GM21515 (cell line): ENCODE measurements at regions not wholly inside any gene's neighbourhood (a gene's known extent, or its start where the extent isn't known, plus 50 kb on each side); places are given as distances from the start of the nearest gene placed in this dataset.
"Not testable (repeated sequence)": the region's sequence is repeated elsewhere in the genome, so short reads cannot be mapped to it uniquely, and the experiment has no call there.

Experiments used
- ATAC-seq: cut with Tn5 transposase; IDR thresholded peaks from one replicate; pipeline ENCODE4 v1.9.1; 2021; ENCODE audit not compliant: unreplicated experiment

GRCh38 chr1:234782791-234783190 lies 172.8 kb upstream of the IRF2BP2 start:
- ATAC-seq, result no peak

DNA sequence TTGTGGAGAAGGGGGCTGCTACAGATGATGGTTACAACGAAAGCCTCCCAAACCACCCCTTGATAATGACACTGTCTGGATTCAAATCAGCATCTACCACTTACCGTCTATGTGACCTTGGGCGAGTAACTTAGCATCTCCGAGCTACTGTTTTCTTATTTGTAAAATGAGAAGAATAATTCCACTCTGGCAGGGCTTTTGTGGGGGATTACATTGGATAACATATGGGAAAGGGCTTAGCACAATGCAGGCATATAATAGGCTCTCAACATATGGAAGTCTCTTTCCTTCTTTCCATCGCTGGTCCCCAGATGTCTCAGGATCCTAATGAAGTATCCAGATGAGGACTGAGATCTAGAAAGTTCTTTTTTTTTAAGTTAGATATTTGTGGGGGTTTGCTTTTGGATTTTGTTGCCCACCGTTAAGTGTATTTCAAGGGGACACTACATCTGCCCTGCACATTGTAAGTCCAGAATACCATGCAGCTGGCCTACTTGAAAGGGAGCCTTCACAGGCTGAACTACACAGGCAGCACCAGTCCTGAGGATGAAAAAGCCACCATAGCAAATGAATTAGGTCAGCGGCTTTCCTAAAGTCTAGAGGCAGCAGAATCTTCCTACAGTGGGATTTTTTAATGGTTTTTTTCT lies 172.2 kb upstream of the IRF2BP2 start:
- ATAC-seq, result no peak

- no peak for ATAC-seq
Observed at GRCh38 chr1:234781241-234782065, 171.5 kb upstream of the IRF2BP2 start.

DNA sequence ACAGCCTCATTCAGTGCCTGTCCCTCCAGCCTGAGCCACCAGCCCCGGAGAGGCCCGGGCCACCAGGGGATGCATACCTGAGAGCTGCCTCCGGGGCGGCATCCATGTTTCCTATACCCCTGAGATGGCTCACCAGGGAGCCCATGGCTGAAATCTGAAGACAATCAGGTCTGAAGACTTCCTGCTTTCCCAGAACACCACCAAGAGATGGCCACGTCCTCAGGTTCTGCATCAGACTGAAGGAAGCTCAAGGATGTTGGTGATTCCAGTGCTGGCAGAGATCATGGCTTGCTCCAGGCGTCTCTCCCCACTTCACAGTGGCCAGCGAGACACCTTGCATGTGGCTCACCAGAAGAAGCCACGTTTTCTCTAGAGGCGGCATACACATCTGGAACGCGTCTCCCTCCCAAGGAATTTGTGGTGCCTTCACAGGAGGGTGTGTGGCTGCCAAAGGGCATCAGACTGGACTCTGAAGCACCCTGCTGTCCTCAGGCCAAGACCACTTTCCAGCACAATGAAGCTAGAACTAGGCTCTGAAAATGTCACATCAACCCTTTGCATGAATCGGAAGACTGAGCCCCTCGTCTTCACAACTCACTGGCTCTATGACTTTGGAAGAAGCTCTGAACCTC lies 170.7 kb upstream of the IRF2BP2 start:
- no peak for ATAC-seq

DNA sequence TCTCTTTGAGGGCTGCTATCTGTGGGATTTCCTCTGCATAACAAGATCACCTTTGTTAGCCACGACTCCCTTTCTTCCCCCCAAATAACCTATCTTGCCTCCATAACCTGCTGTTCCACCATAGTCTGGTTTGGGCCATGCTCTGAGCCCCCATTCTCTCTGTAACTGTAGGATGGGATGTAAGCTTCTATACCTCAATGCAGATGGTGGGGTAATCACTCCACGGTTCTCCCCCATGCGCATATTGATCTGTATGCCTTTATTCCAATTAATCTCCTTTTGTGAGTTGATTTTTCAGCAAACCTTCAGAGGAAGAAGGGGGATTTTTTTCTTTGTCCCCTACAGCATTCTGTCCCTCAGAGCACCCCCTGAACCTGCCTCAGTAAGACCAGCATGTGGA lies 170.1 kb upstream of the IRF2BP2 start:
- ATAC-seq, result no peak

- ATAC-seq, result not testable (repeated sequence)
Observed at GRCh38 chr1:234779600-234779999, 169.6 kb upstream of the IRF2BP2 start.

DNA sequence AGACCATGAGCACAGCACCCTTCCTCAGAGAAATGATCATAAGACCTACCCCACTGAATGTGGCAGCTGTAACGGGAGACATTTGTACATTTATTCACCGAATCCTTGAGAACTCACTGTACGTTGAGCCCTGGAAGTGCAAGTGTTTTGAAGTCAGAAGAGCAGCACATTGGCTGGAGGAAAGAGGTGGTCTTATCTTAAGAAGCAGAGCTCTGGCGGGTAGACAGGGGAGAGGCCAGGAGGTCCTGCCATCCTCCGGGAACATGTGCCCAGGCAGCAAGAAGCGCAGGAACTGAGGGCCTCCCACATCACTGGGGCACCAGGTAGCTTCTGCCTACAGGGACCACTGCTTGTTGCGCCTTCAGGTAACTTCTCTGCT lies 169.2 kb upstream of the IRF2BP2 start:
- ATAC-seq, result no peak

DNA sequence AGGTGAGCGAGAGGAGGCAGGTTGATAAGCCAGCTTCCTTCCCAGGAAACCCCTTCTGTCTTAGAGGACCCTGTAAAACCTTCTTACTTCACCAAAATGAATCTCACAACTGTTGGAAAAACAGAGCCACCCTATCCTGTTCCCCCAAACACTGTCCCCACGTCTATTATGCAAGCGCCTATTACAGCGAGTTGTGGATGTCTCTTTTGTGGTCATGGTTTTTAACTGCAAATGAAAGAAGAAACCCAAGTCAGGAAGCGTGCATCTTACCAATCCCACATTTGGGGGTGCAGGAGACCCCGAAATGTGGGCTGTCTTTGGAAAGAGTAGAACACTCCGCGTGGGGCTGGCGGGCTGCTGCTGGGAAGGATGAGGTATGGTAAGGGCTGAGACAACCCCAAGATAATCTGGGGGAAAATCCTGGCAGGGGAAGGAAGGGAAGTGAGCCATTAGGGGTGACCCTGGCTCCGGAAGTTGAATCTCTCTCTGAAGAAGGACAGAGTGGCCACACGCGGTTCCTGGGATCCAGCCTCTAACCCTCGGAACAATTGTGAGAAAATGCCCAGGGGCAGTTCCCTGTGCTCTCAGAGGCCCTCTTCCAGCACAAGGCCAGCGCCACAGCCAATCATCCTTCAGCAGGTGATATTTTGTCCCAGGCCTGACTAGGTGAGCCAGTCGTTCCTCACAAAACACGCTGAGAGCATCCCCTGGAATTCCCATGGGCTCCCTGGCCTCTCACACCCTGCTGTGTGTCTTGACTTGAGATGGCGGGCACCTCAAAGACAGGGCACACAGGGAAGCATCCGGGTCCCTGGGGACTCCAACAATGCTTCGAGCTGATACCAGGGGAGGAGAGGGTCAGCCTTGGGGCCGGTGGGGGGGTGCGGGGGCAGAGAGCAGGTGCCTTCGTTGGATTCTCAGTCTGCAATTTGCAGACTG lies 168.5 kb upstream of the IRF2BP2 start:
- ATAC-seq, result no peak

- ATAC-seq, result no peak
Observed at GRCh38 chr1:234777856-234778220, 167.9 kb upstream of the IRF2BP2 start.

- ATAC-seq, result no peak
Observed at GRCh38 chr1:234776876-234777855, 167.2 kb upstream of the IRF2BP2 start.

GRCh38 chr1:234776256-234776875 lies 166.4 kb upstream of the IRF2BP2 start:
- no peak for ATAC-seq

GRCh38 chr1:234775477-234776246 lies 165.7 kb upstream of the IRF2BP2 start:
- ATAC-seq, result no peak

DNA sequence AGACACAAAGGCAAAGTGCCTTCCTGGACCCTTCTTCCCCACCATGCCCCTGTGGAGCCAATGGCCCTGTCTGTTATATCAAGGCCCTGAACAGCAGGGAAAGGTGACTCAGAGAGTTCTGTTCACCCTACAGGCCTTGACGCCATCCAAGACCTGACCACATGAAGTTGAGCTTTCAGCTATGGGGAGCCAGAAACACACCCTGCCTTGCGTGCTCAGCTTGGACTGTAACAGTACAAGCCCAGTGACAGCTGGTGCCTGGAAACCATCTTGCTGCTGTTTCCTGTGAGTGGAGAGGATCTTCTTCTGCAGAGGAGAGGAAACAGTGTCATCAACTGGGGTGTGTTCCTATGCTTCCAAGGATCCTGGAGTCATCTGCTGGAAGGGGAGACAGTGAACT lies 165.0 kb upstream of the IRF2BP2 start:
- no peak for ATAC-seq

DNA sequence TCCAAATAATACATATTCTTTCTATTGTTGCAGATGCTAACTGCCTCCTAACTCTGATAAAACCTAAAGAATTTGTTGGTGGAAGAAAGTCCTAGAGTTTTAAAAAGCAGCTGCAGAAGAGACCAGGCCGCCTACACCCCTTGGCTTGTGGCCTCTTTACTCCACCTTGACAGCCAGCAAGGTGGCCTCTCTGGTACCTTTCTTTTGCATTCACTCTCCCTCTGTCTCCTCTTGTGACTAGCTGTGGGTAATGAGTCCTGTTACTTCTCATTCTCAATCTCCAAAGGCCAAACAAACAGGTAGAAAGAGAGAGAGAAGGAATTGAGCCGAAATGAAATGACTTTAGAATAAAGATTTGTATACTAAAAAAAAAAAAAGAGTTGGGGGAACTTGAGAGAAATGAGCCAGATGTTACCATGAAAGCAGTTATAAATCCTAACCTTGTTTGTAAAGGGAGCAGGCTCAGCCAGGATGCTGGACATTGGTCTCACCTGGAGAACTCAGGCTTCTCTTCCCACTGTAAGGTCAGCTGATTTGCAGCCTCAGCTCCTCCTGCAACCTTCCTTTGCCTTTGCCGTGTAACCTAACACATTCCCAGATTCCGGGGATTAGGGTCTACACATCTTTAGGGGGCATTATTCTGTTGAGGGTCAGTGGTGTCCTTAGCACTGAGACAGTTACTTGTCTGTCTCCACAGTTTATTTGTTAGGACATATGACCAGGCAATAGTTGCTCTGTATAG lies 164.1 kb upstream of the IRF2BP2 start:
- ATAC-seq, result no peak

DNA sequence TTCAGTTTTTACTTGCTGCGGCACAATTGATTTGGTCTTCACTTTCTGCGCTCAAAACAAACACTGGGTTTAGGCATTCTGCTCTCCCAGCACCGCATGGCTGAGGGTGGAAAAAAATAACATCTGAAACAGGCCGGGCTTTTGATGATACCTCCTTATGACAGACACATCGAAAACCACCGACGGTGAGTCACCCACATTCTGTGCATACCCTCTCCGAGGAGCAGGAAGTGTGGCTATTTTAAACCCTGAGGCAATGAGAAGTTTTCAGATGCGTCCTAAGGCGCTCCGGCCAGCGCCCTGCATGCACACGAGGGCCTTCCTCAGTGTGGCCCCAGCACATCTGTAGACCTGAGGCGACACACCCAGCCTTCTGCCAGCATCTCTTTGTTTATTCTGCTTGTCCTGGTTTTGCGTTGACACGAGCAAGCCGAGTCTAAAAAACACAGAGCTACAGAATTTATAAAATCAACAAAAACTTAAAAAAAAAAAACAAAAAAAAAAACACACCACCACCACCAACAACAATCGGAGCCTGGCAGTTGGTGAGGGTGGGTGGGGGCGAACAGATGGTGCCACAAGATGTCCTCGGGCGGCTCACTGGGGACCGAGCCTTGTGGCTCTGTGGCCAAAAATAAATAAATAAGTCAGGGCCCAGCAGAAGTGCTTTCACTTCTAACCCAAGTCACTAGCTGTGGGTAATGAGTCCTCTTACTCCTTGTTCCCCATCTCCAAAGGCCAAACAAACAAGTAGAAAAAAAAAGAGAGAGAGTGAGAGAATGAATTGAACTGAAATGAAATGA lies 162.6 kb upstream of the IRF2BP2 start:
- ATAC-seq, result peak; percentile 83

DNA sequence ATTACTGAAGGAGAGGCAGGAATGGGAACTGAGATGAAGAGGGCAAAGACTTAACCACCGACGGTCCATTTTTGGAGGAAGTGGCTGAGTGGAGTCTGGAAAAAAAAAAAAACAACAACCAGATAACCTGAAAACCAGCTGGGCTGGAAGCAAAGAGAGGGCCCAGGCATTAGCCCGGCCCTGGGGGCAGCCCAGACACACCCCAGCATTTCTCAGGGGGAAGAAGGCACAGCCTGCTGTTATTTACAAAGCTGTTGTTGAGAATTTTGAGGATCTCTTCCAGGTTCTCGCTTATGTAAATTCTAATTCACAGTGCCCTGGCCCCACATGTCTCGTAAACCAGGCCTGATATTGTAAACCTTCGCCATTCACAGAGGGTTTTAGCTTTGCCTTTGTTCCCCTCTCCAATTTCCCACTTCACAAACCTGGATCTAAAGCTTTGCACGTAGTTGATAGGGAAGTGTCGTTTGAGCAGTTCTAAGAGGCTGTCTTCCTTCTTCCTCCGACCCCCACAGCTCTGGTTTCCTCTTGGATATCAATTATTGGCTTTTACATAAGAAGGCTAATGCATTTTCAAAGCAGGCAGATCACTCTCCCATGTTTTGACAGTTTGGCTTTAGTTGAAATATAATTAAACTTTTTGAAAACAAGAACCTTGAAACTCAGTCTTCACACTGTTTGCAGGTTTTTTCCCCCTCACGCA lies 161.8 kb upstream of the IRF2BP2 start:
- no peak for ATAC-seq
